DND-41 (cell line): ENCODE measurements at regions not wholly inside any gene's neighbourhood (a gene's known extent, or its start where the extent isn't known, plus 50 kb on each side); places are given as distances from the start of the nearest gene placed in this dataset.

Experiments
- EZH2 ChIP-seq: IDR thresholded peaks from 3 replicates; pipeline ENCODE4 v1.6.1; 2012; ENCODE audit warnings: borderline replicate concordance, low read depth, mild to moderate bottlenecking, moderate library complexity, low read length, inconsistent platforms; ENCODE audit not compliant: severe bottlenecking
- TF ChIP-seq, protein P1 (sequence below): IDR thresholded peaks from 2 replicates; pipeline ENCODE4 v1.5.1; 2012; ENCODE audit warnings: borderline replicate concordance, low read length, moderate library complexity, mild to moderate bottlenecking; ENCODE audit not compliant: poor library complexity, severe bottlenecking; ENCODE audit errors: extremely low read depth

DNA sequence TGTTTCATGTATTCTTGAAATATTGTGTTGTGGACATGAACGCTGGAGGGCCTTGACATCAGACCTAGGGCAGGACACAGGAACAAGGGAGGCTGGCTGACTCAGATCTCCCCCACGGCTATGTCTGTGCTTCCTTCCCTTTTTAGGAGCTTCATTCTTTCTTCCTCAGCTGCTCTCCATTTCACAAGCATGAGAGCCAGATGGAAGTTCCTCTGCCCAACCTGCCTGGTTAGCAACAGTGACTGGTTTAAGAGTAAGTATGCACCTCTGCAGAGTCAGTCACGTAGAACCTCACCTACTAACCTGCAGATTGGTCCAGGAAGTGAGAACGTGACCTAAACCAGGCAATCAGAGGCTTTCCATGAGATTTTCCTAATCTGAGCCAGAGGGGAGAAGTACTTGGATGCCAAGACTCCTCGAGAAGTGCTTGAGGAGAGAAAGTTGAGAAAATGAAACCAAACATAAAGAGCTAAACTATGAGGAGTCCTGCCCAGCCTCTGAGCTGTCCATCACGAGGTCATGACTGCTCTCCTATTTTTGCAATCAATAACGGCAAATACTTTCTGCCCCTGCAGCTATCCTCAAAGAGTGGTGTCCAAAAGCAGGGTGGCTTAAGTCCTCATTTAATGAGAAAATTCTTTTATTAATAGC lies 465.2 kb upstream of the CITED2 start:
- TF ChIP-seq, protein P1, sequence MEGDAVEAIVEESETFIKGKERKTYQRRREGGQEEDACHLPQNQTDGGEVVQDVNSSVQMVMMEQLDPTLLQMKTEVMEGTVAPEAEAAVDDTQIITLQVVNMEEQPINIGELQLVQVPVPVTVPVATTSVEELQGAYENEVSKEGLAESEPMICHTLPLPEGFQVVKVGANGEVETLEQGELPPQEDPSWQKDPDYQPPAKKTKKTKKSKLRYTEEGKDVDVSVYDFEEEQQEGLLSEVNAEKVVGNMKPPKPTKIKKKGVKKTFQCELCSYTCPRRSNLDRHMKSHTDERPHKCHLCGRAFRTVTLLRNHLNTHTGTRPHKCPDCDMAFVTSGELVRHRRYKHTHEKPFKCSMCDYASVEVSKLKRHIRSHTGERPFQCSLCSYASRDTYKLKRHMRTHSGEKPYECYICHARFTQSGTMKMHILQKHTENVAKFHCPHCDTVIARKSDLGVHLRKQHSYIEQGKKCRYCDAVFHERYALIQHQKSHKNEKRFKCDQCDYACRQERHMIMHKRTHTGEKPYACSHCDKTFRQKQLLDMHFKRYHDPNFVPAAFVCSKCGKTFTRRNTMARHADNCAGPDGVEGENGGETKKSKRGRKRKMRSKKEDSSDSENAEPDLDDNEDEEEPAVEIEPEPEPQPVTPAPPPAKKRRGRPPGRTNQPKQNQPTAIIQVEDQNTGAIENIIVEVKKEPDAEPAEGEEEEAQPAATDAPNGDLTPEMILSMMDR = no peak
- TF ChIP-seq EZH2 = no peak
